Astrocyte of the spinal cord (primary cell): ENCODE measurements at regions not wholly inside any gene's neighbourhood (a gene's known extent, or its start where the extent isn't known, plus 50 kb on each side); places are given as distances from the start of the nearest gene placed in this dataset.

Experiments used
- DNase-seq: peaks from one replicate; pipeline ENCODE4 v3.0.0; 2011; ENCODE audit warnings: low read depth, low spot score
- H3K4me3 ChIP-seq: 2 replicates; pipeline ENCODE4 v1.5.1; 2011; ENCODE audit warnings: low read depth, mild to moderate bottlenecking, low read length, moderate library complexity
- CTCF ChIP-seq: IDR thresholded peaks from 2 replicates; pipeline ENCODE4 v1.5.1; 2012; ENCODE audit warnings: low read depth, mild to moderate bottlenecking, low read length, inconsistent platforms
- in situ Hi-C: cut with HindIII; loops from 2 replicates; pipeline ENCODE4 v1.10.0; 2017; ENCODE audit warnings: low sequenced_read_pairs

GRCh38 chr10:111338035-111338434, 261.2 kb downstream of the ADRA2A start:
- in situ Hi-C loops = no loop called here
- no peak for DNase-seq
- no peak for TF ChIP-seq CTCF
- no peak overlapping the region for H3K4me3 ChIP-seq

GRCh38 chr10:111338805-111339204, 262.0 kb downstream of the ADRA2A start:
- no peak for DNase-seq
- TF ChIP-seq CTCF = no peak
- in situ Hi-C loops = no loop called here
- no peak overlapping the region for H3K4me3 ChIP-seq

DNA sequence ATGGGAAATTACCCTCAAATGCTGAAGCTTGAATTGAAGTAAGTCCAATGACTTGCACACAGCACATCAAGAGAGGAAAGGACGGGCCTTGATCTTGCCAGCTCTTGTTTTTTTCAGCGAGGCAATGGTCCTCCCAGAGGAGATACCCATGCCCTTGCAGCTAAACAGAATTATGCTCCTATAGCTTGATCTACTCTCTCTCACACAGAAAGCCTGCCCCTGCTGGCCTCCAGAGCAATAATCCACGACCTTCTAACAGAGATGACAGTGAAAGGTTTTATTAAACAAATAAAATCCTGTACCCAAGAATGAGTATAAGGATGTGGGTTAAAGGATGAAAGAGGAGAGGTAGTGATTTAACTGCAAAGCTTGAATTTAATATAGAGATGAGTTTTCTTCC, 268.0 kb downstream of the ADRA2A start:
- no peak overlapping the region for H3K4me3 ChIP-seq
- no peak for DNase-seq
- in situ Hi-C loops = no loop called here
- no peak for TF ChIP-seq CTCF

DNA sequence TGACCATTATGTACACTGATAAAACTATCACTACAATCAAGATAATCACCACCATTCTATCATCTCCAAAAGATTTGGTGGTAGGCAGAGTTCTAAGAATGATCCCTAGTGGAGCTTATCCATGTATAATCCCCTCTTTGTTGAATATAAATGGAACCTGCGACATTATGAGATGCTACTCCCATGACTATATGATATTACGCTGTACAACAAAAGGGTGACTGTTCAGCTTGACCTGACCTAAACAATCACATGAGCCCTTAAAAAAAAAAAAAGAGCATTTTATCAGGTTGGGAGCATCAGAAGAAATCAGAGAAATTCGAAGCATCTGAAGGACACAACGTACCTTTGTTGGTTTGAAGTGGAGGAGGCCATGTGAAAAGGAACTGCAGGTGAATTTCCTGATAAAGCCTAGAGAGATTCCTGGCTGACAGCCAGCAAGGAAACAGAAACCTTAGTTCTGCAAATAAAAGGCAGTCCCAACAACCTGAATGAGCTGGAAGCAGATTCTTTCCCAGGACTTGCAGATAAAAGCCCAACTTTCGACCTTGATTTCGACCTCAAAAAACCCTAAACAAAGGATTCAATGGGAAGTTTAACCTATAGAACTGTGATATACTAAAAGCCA, 270.7 kb downstream of the ADRA2A start:
- no peak for DNase-seq
- in situ Hi-C loops = no loop called here
- TF ChIP-seq CTCF = no peak
- no peak overlapping the region for H3K4me3 ChIP-seq

DNA sequence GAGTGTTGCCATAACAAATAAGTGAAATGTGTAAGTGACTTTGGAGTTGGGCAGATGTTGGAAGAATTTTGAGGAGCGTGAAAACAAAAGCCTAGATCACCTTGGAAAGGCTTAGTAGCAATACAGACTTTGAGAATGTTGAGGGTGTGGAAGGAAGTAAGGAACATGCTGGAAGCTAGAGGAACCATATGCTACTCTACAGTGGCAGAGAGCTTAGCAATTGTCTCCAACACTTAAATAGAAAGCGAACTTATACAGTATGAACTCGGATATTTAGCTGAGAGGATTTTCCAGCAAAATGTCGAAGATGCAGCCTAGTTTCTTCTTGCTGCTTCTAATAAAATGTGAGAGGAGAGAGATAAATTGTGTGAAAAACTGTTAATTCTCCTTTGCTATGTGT, 271.2 kb downstream of the ADRA2A start:
- in situ Hi-C loops = no loop called here
- DNase-seq = no peak
- no peak for TF ChIP-seq CTCF
- no peak overlapping the region for H3K4me3 ChIP-seq

DNA sequence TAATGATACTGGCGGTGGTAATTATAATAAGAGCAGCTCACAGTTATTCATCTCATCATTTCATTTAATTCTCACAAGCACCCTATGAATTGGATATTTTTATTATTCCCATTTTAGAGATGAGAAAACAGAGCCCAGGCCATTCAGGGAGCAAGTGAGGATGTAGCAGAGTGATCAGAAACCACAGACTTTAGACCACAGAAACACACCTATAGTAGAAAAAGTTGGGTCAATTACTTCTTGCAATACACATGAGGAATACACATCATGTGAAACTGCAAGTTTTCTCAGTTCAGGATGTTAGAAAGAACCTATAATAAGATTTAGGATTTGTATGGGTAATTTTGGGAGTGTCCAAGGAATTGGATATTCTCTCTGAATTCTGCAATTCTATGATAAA, 278.0 kb downstream of the ADRA2A start:
- no peak for DNase-seq
- TF ChIP-seq CTCF = no peak
- in situ Hi-C loops = no loop called here
- H3K4me3 ChIP-seq = no peak overlapping the region

DNA sequence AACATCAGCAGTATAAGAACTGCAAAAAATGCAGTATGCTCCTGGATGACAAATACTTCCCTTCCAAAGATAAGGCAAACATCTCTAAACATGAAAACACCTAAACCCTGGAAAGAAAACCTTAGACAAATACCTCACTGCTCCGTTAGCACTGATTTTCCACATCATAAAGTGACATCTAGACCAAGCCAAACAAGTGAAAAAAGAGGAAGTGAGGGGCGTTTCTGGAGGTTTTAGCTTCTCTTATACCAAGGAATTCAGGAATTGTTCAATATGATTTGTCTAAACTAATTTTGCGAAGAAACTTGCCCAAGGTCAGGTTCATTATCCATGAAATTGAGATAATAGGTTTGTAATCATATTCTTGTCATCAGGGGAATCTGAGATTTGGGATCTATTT, 279.7 kb downstream of the ADRA2A start:
- no peak overlapping the region for H3K4me3 ChIP-seq
- no peak for TF ChIP-seq CTCF
- DNase-seq = no peak
- in situ Hi-C loops = no loop called here
